Ovary (tissue), 3 donors: ENCODE measurements at regions not wholly inside any gene's neighbourhood (a gene's known extent, or its start where the extent isn't known, plus 50 kb on each side); places are given as distances from the start of the nearest gene placed in this dataset.

Experiments used
- POLR2A ChIP-seq: fragments of 450-650 bp; IDR thresholded peaks from one replicate; pipeline ENCODE4 v1.6.1; 2017; ENCODE audit warnings: antibody characterized with exemption, mild to moderate bottlenecking, moderate library complexity
- TF ChIP-seq, protein P1 (sequence below), 3 donors: fragments of 450-650 bp in 2 of 3; fragments of 200-600 bp in 1 of 3; IDR thresholded peaks; one replicate each; pipeline versions ENCODE4 v1.5.1 to v1.8.0; 2016 to 2022; ENCODE audit warnings: antibody characterized with exemption in 3 of 3, mild to moderate bottlenecking in 1 of 3
- donor health status: DM: no; HTN: no; CAD: no.

DNA sequence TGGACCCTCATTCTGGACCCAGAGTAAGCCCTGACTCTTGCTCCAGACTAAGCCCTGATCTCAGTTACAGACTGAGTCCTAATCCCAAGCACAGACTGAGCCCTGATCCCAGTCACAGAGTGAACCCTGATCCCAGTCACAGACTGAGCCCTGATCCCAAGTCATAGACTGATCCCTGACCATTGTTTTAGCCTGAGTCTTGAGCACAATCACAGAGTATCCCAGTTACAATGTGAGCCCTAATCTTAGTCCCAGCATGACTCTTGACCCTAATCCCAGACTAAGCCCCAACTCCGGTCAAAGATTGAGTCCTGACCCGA is 240.6 kb downstream of the RBM19 start:
- TF ChIP-seq, protein P1, sequence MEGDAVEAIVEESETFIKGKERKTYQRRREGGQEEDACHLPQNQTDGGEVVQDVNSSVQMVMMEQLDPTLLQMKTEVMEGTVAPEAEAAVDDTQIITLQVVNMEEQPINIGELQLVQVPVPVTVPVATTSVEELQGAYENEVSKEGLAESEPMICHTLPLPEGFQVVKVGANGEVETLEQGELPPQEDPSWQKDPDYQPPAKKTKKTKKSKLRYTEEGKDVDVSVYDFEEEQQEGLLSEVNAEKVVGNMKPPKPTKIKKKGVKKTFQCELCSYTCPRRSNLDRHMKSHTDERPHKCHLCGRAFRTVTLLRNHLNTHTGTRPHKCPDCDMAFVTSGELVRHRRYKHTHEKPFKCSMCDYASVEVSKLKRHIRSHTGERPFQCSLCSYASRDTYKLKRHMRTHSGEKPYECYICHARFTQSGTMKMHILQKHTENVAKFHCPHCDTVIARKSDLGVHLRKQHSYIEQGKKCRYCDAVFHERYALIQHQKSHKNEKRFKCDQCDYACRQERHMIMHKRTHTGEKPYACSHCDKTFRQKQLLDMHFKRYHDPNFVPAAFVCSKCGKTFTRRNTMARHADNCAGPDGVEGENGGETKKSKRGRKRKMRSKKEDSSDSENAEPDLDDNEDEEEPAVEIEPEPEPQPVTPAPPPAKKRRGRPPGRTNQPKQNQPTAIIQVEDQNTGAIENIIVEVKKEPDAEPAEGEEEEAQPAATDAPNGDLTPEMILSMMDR (IDR thresholded peaks at IDR 0.05) = no peak
- no peak for TF ChIP-seq POLR2A
